Lower lobe of right lung (tissue), 2 donors: ENCODE measurements at regions not wholly inside any gene's neighbourhood (a gene's known extent, or its start where the extent isn't known, plus 50 kb on each side); places are given as distances from the start of the nearest gene placed in this dataset.

Experiments
- ATAC-seq, 2 donors: fragments of 200-7000 bp; cut with Tn5 transposase; one replicate each; pipeline ENCODE4 v1.9.1; 2020 to 2022; ENCODE audit warnings: mild to moderate bottlenecking in 2 of 2, moderate library complexity in 2 of 2
- DNase-seq: peaks from one replicate; pipeline ENCODE4 v3.0.0-alpha.2; 2020
- H3K27ac ChIP-seq: fragments of 200-600 bp; one replicate; pipeline ENCODE4 v1.8.0; 2022
- H3K27me3 ChIP-seq: fragments of 200-600 bp; one replicate; pipeline ENCODE4 v1.8.0; 2022; ENCODE audit warnings: low read depth
- H3K36me3 ChIP-seq: fragments of 200-600 bp; one replicate; pipeline ENCODE4 v1.8.0; 2022; ENCODE audit warnings: mild to moderate bottlenecking
- H3K4me1 ChIP-seq: fragments of 200-600 bp; one replicate; pipeline ENCODE4 v1.8.0; 2022
- H3K4me3 ChIP-seq: fragments of 200-600 bp; one replicate; pipeline ENCODE4 v1.8.0; 2022; ENCODE audit warnings: mild to moderate bottlenecking
- H3K9me3 ChIP-seq: fragments of 200-600 bp; one replicate; pipeline ENCODE4 v1.8.0; 2022
- intact Hi-C: fragments of 100-400 bp; cut with DNase I; formaldehyde crosslinking; loops from one replicate; pipeline ENCODE4 v1.11.0; 2022
- TF ChIP-seq, protein P1 (sequence below): fragments of 200-600 bp; IDR thresholded peaks from one replicate; pipeline ENCODE4 v1.8.0; 2022; ENCODE audit warnings: antibody characterized with exemption, mild to moderate bottlenecking
- donor health status: DM: no; HTN: yes; CAD: no; lungs with severe emphysema.

DNA sequence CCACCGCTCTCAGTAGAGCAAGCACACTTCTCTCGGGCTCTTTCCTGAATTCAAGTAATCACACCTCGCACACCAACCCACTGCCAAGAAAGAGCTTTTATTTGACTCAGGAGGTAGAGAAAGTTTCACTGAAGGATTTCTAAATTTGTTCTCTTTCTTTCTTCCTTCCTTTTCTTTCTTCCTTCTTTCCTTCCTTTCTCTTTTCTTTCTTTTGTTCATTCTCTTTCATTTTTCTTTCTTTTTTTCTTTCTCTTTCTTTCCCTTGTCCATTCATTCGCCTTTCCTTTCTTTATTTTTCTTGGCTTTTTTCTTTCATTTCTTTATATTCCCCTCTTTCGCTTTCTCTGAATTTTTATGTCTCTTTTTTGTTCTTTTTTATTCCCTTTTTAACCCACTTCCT, 300.1 kb downstream of the ENC1 start:
- H3K27ac ChIP-seq, result no peak overlapping the region
- no peak for DNase-seq
- H3K4me1 ChIP-seq, result no peaks in the 10 kb centered on the region
- ATAC-seq, result no peak
- intact Hi-C loops, result no loop called here
- H3K4me3 ChIP-seq, result no peak overlapping the region
- no peaks in the 10 kb centered on the region for H3K9me3 ChIP-seq
- no peaks in the 10 kb centered on the region for H3K27me3 ChIP-seq
- TF ChIP-seq, protein P1, sequence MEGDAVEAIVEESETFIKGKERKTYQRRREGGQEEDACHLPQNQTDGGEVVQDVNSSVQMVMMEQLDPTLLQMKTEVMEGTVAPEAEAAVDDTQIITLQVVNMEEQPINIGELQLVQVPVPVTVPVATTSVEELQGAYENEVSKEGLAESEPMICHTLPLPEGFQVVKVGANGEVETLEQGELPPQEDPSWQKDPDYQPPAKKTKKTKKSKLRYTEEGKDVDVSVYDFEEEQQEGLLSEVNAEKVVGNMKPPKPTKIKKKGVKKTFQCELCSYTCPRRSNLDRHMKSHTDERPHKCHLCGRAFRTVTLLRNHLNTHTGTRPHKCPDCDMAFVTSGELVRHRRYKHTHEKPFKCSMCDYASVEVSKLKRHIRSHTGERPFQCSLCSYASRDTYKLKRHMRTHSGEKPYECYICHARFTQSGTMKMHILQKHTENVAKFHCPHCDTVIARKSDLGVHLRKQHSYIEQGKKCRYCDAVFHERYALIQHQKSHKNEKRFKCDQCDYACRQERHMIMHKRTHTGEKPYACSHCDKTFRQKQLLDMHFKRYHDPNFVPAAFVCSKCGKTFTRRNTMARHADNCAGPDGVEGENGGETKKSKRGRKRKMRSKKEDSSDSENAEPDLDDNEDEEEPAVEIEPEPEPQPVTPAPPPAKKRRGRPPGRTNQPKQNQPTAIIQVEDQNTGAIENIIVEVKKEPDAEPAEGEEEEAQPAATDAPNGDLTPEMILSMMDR, result no peak
- no peaks in the 10 kb centered on the region for H3K36me3 ChIP-seq

DNA sequence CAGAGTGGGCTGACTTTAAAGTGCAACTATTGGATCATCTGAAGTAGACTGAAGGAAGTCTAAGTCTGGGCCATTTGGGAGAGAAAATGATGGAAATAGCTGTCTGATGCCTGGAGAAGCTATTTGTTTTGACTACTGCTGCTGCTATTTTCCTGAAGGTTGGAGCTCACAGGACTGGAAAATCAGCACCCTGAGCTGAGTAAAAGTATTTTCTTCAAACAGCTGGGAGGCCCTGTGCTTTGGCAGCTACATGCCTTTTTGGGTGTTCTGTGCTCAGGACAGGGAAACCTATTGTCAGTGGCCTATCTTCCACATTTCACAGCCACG, 302.6 kb downstream of the ENC1 start:
- Histone ChIP-seq H3K36me3 (no peaks in the 10 kb centered on the region), H3K27ac (no peak overlapping the region), H3K27me3 (no peaks in the 10 kb centered on the region), H3K4me1 (no peaks in the 10 kb centered on the region), H3K9me3 (no peaks in the 10 kb centered on the region), H3K4me3 (no peak overlapping the region)
- DNase-seq, result no peak
- TF ChIP-seq, protein P1, result no peak
- no peak for ATAC-seq
- intact Hi-C loops, result no loop called here

DNA sequence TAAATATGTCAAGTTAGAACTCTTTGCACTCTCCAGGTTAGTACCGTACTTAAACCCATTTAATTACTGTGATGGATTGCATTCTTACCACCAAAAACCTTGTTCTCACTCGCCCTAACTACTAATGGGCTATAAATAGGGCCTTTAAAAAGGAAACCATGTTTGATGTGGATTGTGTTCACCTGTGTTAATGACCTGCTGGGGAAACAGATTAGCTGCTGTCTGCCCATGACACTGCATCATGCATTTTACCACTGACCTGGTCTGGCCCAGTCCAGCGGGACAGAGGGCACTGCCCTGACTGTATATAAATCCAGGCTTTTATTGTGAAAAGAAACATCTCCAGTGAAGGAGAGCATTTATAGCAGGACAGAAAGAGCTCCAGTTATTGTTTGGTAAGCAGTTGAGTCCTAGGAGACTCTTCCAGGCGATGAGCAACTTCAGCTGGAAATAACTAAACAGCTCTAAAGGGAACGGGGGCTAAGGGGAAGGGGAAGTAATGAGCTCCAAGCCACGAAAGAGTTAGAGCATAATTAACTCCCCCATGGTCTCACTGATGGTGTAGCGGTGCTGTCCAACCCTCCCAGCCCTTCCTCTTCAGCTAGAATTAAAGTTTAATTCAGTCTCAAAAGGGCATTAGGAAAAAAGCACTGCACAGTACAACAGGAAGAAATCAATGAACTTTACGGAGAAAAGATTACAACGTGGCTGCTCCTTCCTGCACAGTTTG, 303.1 kb downstream of the ENC1 start:
- Histone ChIP-seq H3K27ac (no peak overlapping the region), H3K4me3 (no peak overlapping the region), H3K36me3 (no peaks in the 10 kb centered on the region), H3K27me3 (no peaks in the 10 kb centered on the region), H3K9me3 (no peaks in the 10 kb centered on the region), H3K4me1 (no peaks in the 10 kb centered on the region)
- TF ChIP-seq, protein P1, result no peak
- DNase-seq (no peak), ATAC-seq (no peak)
- intact Hi-C loops, result no loop called here

DNA sequence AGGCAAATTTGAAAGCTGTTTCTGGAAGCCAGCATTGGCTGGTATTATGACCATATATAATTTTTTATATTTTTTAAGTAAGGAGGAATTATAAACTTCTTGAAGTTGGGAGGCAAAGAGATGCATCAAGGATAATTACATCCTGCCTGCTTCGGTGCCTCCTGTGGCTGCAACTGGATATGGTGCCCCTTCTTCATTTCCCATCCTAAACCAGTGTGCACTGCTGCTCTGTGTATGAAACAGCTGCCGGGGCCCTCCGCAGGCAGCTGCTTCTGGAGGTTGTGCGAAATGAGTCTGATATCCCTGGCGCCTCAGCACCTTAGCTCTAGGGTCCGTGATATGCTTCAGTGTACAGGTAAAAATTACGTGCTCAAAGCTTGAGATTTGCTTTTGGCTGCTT, 304.2 kb downstream of the ENC1 start:
- TF ChIP-seq, protein P1, result no peak
- ATAC-seq, result no peak
- no peaks in the 10 kb centered on the region for H3K36me3 ChIP-seq
- no peak overlapping the region for H3K27ac ChIP-seq
- no peaks in the 10 kb centered on the region for H3K4me1 ChIP-seq
- no peaks in the 10 kb centered on the region for H3K9me3 ChIP-seq
- no peak overlapping the region for H3K4me3 ChIP-seq
- intact Hi-C loops, result no loop called here
- no peaks in the 10 kb centered on the region for H3K27me3 ChIP-seq
- DNase-seq, result no peak

DNA sequence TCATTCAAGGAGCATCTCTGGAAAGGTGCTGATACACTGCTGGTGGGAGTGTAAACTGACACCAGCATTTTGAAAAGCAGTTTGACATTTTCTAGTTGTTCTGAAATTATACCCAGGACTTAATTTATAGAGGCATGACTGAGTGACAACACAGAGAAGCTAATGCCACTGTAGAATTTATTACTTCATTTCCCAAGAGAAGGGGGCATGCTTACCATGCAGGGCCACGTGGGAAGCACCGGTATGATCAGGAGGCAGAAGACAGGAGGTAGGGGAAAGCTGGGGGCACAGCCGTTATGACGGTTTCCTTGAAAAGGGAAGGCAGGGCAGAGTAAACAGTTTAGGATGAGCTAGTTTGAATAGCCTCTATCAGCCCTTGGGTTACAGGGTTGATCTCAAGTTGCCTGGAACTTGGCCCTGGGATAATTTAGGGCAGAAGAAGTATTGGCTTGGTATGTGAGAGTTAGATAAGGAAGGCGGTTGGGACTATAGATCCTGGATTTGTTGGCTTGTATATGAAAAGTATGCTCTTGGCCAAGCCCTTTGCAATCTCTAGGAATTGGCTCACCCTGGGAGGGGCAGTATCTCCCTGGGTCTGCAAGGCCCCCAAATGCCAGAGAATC, 305.7 kb downstream of the ENC1 start:
- ATAC-seq (no peak), DNase-seq (no peak)
- TF ChIP-seq, protein P1, result no peak
- Histone ChIP-seq H3K9me3 (no peaks in the 10 kb centered on the region), H3K27ac (no peak overlapping the region), H3K27me3 (no peaks in the 10 kb centered on the region), H3K4me3 (no peak overlapping the region), H3K4me1 (no peaks in the 10 kb centered on the region), H3K36me3 (no peaks in the 10 kb centered on the region)
- intact Hi-C loops, result no loop called here
